HG03097 (cell line): ENCODE measurements at regions not wholly inside any gene's neighbourhood (a gene's known extent, or its start where the extent isn't known, plus 50 kb on each side); places are given as distances from the start of the nearest gene placed in this dataset.

Experiments
- ATAC-seq: cut with Tn5 transposase; IDR thresholded peaks from one replicate; pipeline ENCODE4 v1.9.1; 2021; ENCODE audit not compliant: unreplicated experiment, low FRiP score

- ATAC-seq: no peak
Observed at GRCh38 chr22:49574881-49575702, 252.6 kb downstream of the BRD1 start.

- ATAC-seq: no peak
Observed at GRCh38 chr22:49574205-49574880, 253.3 kb downstream of the BRD1 start.

DNA sequence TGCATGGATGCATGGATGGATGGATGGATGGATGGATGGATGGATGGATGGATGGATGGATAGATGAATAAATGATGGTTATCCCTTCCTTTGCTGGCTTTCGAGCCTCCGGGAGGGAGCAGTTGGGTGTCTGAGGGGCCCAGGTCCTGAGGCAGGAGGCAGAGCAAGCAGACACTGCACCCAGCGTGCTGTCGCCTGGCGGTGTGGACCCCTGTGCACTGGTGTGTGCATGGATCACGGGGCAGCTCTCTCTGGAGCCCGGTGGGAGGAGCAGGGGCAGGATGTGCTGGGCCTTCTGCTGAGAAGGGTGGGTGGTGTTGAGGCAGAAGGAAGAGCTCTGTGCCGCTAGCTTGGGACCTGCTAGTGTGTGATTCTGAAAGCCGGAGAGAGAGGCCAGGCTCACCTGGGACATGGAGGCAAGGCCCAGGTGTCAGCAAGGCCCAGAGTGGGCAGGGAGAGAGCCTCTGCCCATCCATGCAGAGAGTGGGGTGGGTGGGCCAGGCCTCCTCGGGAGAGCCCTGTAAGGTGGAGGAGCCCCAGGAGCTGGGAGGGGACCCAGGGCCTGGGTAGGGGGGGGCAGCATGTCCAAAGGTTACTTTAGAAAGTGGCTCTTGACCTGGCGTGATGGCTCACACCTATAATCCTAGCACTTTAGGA is 254.4 kb downstream of the BRD1 start:
- ATAC-seq: no peak

GRCh38 chr22:49571326-49571725 is 256.3 kb downstream of the BRD1 start:
- ATAC-seq: no peak

GRCh38 chr22:49570032-49570848 is 257.4 kb downstream of the BRD1 start:
- ATAC-seq: no peak

- ATAC-seq: no peak
Observed at GRCh38 chr22:49569286-49570031, 258.2 kb downstream of the BRD1 start.

DNA sequence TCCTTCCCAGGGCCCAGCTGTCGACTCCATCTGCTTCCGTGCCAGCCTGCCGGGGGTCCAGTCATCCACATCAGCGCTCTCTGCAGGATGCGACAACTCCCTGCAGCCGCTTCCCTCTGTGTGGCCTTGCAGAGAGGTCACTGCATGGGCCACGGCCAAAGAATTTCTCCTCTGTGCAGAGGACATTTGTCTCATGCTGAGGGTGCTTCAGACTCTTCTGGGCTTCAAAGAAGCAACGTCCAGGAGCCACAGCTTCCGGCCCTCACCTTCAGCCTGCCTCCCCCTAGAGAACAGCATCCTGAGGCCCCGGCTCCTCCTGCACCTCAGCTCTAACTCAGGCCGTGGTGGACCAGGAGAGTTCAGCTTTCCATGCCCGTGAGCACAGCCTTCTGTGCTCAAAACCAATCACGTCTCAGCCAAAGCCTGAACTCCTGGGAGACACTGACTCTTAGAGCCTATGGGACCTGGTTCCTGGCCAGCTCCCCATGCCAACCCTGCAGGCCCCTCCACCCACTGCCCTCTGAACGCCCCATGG is 258.9 kb downstream of the BRD1 start:
- ATAC-seq: no peak

- no peak for ATAC-seq
Observed at GRCh38 chr22:49567899-49568750, 259.5 kb downstream of the BRD1 start.

GRCh38 chr22:49566693-49567092 is 261.0 kb downstream of the BRD1 start:
- ATAC-seq: no peak

DNA sequence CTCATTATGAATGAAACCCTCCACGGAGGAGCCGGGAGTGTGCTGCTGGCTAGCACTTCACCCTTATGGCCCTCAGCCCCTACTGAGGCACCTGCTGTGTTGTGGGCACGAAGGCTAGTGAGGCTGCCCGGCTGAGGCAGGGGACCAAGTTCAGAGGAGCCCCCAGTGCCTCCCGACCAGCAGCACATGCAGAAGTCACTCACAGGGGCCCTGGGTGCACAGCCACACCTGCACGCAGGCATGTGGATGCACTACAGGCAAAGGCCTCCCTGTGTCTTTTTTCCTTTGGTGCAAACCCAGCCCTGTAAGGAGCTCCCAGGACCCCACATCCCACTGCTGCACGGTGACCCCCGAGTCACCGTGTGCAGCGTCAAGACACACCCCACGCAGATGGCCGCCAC is 261.5 kb downstream of the BRD1 start:
- no peak for ATAC-seq

DNA sequence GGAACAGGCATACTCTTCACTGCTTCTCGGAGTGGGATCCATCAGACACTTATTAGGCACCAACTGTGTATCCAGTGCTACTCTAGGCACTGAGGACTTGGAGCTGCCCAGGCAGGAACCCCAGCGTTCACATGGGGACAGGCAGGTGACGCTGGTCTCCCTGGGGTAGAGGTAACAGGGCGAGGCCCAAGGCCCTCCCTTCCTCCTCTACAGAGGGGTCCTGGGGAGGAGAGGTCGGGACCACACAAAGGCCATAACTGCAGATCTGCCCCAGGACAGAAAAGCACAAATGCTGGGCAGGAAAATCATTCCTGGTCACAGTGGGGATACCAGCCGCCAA is 262.2 kb downstream of the BRD1 start:
- ATAC-seq: no peak

GRCh38 chr22:49564666-49565515 is 262.8 kb downstream of the BRD1 start:
- ATAC-seq: no peak

DNA sequence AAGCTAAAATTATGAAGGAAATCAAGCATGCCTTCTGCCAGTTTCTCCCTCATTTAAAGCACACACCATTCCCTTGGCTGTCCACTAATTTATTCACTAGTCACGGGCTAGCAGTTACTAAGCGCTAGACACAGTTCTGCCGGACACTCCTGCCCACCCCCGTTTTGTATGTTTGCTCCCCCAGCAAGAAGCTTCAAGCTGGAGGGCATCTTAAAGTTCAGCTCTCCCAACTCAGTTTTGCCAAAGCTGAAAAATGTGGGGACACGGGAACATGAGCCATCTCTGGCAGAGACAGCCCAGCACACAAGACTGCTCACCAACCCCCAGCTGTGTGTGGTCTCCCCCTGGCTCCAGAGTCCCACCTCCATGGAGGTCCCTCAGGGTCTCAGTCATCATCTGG is 263.6 kb downstream of the BRD1 start:
- ATAC-seq: no peak

DNA sequence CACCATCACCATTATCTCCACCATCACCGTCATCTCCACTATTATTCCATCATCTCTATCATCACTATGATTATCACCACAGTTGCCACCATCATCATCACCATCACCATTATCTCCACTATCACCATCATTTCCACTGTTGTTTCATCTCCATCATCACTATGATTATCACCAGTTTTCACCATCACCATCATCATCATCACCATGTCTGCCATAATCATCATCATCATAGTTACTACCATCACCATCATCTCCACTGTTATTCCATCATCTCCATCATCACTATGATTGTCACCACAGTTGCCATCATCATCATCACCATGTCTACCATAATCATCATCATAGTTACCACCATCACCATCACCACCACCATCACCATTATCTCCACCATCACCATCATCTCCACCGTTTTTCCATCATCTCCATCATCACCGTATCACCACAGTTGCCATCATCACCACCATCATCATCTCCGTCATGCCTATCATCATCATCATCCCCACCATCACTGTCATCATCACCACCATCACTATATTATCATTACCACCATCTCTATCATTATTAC is 264.9 kb downstream of the BRD1 start:
- no peak for ATAC-seq

- ATAC-seq: no peak
Observed at GRCh38 chr22:49561976-49562375, 265.7 kb downstream of the BRD1 start.

- ATAC-seq: no peak
Observed at GRCh38 chr22:49561338-49561737, 266.3 kb downstream of the BRD1 start.

DNA sequence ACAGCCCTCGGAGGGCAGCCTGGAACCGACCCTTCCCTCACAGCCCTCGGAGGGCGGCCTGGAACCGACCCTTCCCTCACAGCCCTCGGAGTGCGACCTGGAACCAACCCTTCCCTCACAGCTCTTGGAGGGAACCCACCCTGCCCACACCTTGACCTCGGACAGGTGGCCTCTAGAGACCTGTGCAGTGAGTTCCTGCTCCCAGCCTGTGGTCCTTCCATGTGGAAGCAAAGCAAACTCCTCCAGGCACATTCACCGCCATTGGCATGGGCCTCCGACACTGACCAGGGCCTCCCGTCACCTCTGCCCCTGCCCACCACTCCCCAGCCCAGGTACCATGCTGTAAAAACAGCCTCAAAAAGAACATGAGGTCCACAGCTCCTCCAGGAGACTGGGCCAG is 272.1 kb downstream of the BRD1 start:
- no peak for ATAC-seq

- ATAC-seq: no peak
Observed at GRCh38 chr22:49554741-49555140, 272.9 kb downstream of the BRD1 start.
